ENCODE measurements at regions not wholly inside any gene's neighbourhood (a gene's known extent, or its start where the extent isn't known, plus 50 kb on each side); places are given as distances from the start of the nearest gene placed in this dataset.

DNA sequence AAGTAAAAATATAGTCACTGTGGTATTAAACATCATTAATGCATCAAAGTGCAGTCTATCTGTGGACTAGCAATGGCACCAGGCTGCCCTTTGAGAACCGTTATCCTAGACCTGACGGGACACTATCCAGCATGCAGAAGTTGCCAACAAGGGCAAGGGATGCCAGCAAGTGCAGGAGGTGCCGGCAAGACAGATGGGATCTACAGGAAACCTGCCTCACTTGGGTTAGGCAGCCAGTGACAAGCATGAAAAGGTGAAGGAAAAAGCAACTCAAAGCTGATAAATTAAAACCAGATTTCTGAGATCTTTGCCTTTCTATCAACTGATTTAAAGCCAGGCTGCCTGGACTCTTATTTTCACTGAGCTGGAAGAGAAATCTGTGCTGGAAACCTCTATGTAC is 315.2 kb upstream of the PDE4D start:
- TF ChIP-seq EZH2 (IDR thresholded peaks at IDR 0.05; ENCODE audit: insufficient read depth, poor library complexity, severe bottlenecking) = no peak
- no peak for TF ChIP-seq EZH2phosphoT487 (IDR thresholded peaks at IDR 0.05; ENCODE audit: insufficient read depth, low read depth)

Measured in GM23248 (cell line).